GM21723 (cell line): ENCODE measurements at regions not wholly inside any gene's neighbourhood (a gene's known extent, or its start where the extent isn't known, plus 50 kb on each side); places are given as distances from the start of the nearest gene placed in this dataset.

Source experiments
- ATAC-seq: cut with Tn5 transposase; IDR thresholded peaks from one replicate; pipeline ENCODE4 v1.9.1; 2021; ENCODE audit warnings: mild to moderate bottlenecking, moderate library complexity; ENCODE audit not compliant: unreplicated experiment

DNA sequence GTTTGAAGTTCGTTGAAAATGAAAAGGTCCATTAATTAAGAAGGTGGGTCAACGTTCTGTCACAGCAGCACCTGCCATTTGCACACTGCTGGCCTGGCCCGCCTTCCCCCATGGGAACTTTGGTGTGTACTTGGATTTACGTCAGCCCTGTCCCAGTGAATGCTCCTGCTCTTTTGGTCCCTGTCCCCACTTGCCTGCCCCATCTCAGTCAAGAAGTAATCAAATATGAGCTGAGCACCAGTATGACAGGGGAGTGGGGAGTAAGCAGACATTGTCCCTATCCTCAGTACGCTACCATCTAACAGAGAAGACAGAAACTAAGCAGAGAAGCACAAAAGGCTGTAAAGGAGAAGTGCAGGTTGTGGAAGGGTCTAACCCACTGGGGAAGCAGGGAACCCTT, 65.1 kb downstream of the SLC4A3 start:
- no peak for ATAC-seq

DNA sequence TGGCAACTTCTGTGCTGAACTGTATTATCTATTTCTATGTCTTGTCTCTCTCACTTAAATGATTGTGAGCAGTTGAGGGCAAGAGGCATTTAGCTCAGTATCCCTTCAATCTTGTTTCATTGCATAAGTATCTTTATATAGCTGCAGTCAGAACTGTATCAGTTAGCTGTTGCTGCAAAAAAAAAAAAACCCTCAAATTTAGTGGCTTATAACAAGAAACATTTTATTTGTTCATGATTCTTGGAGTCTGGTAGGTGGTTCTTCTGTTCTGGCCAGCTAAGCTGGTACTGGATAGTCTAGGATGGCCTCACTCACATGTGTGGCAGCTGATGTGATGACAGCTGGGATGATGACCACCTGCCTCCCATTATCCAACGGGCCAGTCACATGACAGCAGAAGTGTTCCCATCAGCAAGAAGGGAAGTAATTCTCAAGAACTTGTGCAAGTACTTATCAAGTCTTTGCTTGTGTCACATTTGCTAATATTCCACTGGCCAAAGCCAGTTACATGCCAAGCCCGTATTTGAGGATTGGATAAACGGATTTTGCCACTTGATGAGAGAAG, 67.8 kb downstream of the SLC4A3 start:
- ATAC-seq: no peak

DNA sequence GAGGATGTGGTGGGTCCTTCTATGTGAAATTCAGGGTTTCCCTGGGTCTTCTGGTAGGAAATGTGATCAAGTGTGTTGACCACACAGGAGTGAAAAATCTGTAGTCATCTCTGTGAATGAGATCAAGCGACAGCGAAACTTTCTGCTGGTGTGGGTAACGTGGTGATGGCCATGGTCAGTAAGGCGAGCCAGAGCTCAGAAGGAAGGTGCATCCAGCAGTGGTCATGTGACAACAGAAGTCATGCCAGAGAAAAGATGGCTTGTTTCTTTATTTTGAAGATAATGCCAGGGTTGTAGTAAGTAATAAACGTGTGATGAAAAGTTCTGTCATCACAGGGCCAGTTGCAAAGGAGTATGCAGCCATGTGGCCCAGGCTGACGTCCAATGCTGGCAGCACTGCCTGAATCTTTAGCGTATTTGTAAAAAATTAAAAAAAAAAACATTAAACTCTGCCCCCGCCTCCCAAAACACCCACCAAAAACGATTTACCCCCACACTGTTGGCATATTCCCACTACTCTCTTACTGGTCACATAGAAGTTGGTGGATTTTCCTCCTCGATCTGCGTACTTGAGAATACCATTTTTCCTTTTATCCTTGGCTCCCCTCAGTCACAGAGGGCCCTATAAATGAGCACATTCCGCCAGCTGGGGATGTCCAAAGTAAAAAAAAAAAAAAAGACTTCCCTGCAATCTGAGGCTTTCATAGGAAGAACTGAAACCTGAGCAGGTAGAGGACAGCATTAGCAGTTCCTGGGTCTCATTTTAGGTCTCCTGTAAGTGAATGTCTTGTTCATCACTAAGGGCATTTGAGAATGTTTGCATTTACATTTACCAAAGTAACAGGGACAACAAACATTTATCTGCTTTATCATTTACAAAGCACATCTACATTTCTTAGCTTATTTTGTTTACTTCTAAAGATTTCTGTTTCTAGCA, 70.6 kb downstream of the SLC4A3 start:
- no peak for ATAC-seq

DNA sequence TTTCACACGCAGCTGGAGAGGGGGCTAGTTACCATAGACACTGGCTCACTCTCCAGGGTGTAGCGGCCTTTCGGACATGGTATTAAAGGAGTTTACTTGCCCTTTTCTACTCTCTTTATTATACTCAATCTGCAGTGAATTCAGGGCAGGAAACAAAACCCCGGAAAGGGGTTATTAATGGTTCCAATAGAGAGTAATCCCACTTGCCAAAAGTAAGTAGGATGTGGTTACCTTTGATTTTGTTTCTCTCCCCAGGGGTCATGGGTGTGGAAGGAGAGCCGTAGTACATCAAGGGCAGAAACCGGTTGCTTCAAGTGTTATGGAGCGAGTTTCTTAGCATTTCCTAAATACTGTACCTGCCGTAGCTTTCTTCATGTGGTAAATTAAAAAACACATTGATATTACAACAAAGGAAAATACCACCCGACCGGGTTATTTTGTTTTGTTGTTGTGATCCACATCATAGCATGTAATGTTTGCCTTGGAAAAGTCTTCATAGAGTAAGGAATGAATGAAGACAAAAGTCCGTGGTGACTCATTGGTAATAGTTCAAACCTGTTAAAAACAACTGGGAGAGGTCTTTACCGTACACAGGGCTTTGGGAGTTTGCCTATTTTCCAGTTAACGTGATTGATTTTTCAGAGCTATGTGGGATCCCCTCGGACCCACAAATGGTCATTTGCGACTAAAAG, 71.5 kb downstream of the SLC4A3 start:
- ATAC-seq: no peak

DNA sequence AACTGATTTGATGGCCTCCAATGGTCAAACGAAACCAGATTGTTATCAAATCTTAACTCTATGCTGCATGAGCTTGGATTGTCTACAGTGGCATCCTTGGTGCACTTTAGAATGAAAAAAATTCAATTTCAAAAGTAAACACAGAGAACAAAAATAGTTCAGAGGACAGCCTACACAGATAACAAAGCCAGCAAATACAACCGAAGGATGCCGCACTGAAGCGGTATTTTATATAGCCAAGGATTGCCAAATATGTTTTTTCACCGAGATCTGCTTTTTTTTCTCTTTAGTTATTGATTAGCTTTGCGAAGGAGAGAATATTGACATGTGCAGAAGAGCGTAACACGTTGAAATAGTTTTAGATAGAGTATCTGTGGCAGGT, 72.0 kb downstream of the SLC4A3 start:
- no peak for ATAC-seq

DNA sequence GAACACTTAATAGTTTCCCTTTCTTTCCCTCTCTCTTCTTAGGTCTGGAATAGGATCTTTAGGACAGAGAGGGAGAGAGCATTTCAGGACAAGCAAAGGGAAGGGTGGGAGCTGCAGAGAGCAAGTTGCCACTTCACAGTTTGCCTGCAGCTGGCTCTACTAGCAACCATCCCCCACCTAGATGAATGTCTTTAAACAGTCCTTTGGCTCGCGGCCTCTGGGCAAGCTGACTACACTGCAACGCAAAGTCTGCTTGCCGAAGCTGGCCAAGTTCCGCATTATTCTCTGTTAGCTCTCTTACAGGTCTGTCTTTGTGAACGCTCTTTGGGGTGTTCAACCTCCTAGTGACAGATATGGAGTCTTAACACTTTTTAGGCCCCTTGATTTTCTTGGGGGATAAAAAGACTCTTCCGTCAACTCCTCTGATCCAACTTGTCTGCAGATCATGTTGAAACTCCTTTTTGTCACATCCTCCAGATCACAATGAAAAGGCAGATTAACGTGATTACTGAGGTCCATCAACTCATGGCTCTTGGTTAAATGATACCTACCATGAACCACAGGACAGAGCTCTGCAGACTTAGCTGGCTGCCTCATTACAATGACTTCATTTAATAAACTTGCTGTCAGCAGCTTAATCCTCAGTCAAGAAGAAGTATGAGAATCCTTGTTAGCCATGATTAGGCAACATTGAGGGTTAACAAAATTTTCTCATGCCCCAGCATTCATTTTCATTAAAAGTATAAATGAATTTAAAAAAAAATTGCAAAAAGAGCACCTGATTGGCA, 74.6 kb downstream of the SLC4A3 start:
- no peak for ATAC-seq

DNA sequence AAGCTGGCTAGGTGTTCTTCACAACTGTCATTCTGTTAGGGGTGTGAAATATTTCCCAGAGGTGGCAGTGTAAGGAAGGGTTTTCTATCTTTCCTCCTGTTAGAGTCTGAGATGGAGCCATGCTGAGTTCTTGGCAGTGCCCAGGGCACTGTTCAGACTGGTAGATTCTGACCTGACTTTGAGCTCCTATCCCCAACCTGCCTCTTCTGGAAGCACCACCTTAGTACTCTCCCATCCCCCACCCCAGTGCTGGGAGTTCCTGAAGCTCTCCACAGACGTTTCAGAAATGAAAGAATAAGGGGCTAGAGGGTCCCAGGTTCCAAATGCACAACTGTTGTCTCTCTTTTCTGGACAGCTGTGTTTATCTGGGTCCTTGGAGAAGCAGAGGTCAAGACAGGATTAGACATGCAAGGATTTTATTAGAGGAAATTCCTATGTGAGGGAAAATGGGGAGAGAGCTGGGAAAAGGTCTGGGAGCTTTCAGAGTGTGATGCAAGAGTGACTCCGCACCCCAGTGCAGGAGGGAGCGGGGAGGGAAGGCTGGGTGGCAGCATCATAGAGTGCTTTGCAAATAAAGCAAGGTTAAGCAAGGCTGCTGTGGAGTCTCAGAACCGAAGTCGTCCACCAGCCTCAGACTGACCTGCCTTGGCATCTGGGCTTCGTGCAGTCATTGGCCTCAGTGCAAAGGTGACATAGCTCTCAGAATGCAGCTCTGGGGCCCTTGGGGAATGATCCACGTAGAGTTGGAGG, 75.5 kb downstream of the SLC4A3 start:
- no peak for ATAC-seq

DNA sequence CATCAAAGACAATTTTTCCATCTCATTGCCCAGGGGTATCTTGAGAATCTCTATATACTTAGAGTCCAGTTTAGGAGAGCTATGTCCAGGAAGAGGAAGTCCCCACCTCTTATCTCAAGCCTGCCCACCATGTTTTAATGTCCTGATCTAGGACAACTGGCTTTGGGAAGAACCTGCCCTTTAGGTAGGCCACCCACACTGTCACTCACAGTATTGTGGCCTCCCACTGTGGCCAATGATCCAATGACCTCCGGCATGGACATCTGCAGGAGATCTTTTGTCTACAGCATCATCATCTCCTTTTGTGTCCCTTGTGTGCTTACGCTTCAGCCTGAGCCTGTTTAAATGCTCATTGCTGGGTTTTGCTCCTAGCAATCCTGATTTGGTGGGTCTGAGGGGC, 77.4 kb downstream of the SLC4A3 start:
- ATAC-seq: no peak

DNA sequence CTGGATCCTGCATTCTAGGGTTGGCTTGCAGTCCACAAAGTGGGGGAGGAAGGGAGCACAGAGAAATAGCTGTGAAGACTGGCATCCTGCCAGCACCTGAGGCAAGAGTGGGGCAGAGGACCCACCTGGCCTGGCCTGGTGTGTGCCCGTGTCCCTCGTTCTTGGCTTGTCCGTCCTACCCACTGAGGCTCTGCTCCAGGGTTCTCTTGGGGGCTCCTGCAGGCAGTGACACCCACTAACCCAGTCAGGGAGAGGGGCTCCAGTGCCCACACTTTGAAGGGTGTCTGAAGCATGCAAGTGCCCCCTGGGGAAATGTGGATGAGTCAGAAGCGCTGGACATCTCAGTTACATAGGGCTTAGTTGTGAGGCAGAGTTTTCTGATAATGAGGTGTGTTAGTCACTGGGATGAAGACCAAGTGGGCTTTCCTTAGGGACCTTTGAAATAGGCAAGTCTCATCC, 79.4 kb downstream of the SLC4A3 start:
- no peak for ATAC-seq

DNA sequence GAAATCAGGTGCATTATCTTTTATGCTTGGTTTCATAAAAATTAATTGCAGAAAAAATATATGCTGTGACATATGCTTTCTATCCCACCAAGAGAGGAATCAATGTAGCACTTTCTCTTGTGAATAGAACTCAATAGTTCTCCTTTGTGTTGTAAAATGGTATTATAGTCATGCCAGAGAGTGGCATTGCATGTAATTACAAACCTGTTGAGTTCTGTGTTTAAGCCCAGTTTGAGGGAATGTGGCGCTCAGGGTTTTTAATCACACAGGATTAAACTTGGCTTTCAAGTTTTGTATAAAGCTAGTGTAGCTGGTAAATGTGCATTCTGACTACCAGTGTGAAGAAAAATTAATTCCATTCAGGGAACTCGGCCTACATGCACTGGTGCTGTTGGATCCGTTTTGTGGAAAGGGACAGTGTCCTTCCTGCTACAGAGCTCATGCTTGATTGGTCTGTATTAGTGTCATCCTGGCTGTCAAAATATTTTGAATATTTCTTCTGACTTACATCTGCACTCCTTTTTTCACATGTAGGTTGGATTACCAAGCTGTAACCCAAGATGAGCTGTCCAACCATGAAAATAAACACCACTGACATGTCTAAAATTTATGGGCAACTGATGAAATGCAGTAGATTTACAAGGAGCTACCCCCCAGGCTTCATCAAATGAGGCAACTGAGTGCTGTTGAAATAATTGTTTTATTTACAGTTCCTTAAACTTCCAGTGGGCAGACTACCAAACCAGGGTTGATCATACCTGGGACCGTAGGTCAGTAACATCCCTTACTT, 80.3 kb downstream of the SLC4A3 start:
- no peak for ATAC-seq

DNA sequence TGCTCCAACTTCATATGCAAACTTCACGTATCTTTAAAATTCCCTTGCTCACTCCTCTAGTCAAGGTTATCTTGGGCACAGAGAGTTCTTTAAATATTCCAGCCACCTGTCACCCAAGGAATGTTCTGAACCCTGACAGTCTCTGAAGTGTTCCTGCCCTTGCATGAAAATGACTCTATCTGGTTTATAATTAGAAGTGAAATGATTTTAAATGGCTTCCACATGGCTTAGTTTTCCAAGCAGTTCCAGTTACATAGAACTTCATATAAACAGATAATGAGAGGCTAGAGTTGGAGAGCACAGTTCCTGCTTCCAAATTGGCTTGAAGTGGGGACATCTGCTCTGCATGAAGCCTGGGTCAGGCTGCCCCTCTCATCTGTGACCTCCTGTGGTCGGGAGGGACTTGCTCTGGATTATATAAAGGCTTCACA, 81.9 kb downstream of the SLC4A3 start:
- ATAC-seq: no peak

DNA sequence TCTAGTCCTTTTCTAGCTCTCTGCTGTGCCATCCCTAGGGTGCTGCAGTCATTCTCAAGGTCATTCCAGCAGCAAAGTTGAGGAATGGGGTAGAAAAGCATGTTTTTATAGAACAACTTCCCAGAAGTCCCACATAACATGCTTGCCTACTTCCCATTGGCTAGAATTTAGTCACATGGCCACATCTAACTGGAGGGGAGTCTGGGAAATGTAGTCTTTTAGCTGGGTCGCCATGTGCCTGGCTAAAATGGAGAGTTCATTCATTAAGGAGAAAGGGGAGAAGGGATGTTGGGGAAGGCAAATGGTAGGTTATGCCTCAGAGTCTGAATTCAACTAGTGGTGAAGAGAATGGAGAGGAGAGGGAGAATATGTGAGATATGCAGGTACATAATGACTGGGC, 85.7 kb downstream of the SLC4A3 start:
- ATAC-seq: peak; percentile 79

DNA sequence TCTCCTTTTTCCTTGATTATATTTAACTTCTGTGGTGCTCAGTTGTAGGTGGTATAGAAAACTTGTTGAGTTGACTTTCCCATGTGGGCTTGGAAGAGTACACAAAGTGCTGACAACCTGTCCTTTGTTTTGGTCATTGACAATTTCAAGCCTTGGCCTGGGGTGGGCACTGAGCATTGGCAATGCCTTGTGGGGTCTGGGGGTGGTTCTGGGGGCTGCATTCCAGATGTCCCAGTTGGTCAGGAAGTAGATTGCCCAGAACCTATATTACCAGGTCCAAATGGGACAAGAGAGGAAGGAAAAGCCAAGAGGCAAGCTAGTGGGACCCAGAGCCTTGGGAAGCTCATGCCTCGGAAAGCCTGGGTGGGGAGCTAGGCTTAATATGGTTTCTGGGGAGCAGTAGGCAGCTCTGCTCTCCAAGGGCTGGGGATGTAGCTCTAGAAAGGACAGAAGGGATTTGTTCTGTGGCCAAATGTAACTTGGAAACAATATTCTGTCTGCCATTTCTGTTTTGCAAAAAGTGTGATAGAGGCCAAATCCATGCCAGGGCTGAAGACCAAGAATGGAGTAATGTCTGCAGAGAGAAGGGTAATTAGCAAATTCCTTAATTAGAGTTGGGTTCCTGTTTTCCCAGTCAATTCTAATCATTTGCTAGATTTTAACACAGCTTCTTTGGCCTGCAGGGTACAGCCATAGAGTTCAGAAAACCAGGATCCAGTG, 87.4 kb downstream of the SLC4A3 start:
- ATAC-seq: no peak

DNA sequence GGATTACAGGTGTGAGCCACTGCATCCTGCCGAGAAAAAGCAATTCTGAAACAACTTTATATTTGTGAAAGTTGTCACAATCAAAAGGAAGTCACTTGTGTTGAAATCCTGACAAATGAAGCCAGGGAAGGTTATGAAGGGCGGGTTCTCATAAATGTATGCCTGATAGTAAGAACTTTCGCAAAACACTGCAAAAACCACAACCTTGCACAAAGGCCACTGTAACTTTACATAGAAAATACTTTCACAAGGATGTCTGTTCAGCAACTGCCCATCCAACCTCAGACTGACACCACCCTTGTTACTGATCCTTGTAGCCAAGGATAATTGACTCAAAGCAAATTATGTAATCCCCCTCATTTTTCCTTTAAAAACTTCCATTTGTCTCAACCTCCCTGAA, 90.6 kb downstream of the SLC4A3 start:
- no peak for ATAC-seq

DNA sequence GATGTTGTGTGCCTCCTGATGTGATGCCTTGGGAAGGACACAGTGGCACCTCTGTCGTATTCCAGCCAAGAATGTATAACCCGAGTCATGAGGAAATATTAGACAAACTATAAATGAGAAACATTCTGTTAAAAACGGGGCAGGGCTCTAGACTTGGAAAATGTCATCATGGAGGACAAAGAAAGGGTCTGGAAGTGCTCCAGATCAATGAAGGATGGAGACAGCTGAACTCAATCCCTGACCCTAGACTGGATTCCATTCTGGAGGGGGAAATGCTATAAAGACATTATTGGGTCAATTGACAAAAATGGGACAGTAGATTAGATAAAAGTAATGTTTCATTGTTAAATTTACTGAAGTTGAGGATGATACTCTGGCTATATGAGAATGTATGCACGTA, 92.1 kb downstream of the SLC4A3 start:
- no peak for ATAC-seq

DNA sequence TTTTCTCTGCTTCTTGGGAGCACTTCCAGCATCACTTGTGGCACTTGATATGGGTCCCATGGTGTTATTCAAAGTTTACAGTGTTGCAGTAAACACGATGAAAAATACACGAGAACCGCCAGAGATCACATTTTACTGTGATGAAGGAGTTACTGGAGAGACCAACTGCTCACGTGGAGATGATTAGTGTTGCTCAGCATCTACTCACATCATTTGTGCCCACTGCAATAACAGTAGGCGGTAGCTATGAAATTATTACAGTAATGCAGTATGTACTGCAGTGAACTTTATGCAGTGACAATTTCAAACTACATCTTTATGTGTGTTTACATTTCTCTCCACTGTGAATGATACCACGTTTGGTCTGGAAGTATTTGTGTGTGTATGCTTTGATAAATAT, 93.5 kb downstream of the SLC4A3 start:
- no peak for ATAC-seq

DNA sequence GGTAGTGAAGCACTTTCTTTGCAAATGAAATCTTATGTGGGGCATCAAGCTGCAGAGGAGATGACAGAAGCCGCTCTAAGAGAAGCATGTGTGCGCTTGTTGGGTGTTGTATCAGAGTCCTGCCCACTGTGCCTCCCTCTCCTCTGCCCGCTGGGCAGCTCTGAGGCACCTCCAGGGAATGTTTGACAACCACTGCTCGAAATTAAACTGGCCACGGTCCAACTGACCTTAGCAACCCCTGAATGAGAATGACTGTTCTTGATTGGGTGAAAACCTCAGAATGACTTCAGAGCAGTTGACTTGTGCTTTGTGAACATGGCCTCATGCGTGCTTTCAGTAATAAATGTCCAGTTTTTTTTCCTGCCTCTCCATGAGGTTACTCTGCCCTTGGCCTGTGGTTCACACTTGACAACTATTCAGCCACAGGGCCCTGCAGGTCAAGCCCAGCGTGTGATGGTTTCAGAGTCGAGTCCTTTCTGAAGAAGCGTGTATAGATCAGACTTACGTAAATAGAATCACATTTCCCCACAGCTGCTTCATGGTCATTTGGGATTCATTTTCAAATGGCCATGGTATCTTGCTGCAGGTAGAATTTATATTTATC, 94.9 kb downstream of the SLC4A3 start:
- ATAC-seq: no peak

DNA sequence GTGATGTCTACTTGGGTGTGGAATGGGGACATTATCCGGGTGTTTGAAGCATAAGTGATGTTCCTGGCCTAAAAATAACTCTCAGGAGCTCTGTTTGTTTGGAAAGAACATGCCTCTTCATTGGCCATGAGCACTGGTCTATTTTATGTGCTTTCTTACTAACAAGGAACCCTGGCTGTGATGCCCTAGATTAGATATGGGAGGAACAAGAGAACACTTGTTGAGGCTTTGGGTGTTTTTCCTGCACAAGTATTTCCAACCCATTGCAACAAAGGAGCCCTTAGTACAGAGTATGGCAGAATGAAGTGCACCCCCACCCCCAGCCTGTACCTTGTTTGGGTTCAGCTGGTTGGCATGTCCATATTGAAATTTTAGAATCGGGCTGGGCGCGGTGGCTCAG, 95.9 kb downstream of the SLC4A3 start:
- ATAC-seq: no peak

DNA sequence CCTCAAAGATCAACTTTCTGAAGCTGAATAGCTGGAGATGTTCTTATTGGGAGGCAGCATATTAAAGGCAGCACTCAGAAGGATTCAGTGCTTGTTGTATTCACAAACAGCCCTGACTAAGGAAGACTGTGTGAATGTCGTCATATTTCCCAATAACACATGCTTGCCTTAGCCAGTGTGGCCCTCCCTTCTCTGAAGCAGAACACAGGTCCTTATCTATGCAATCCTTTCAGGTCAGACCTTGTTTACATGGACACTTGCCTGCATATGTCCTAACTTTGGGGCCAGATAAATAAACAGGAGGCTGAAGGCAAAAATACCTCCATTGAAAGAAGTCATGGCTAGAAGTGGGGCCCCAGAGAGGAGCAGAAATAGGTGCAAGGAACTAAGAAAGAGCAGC, 97.2 kb downstream of the SLC4A3 start:
- ATAC-seq: no peak
